Neural cell (in vitro differentiated cells): ENCODE measurements at regions not wholly inside any gene's neighbourhood (a gene's known extent, or its start where the extent isn't known, plus 50 kb on each side); places are given as distances from the start of the nearest gene placed in this dataset.

Experiments
- EP300 ChIP-seq: fragments of 450-650 bp; conservative IDR thresholded peaks from 2 replicates; pipeline ENCODE4 v1.6.1; 2014; ENCODE audit warnings: antibody characterized with exemption, mild to moderate bottlenecking, moderate library complexity; ENCODE audit not compliant: poor library complexity, severe bottlenecking
- EZH2 ChIP-seq: fragments of 200-600, 300-800 bp; shearing (Covaris generic), sonication (generic); IDR thresholded peaks from 2 replicates; pipeline ENCODE4 v1.6.1; 2014; ENCODE audit warnings: antibody characterized with exemption, low read length, borderline replicate concordance, mild to moderate bottlenecking; ENCODE audit not compliant: insufficient read depth, poor library complexity, severe bottlenecking
- MXI1 ChIP-seq: fragments of 450-650 bp; conservative IDR thresholded peaks from 2 replicates; pipeline ENCODE4 v1.6.1; 2014; ENCODE audit warnings: antibody characterized with exemption, mild to moderate bottlenecking; ENCODE audit not compliant: poor library complexity, severe bottlenecking
- POLR2AphosphoS5 ChIP-seq: IDR thresholded peaks from 2 replicates; pipeline ENCODE4 v1.6.1; 2012
- RAD21 ChIP-seq: fragments of 450-650 bp; conservative IDR thresholded peaks from 2 replicates; pipeline ENCODE4 v1.6.1; 2014; ENCODE audit warnings: antibody characterized with exemption, mild to moderate bottlenecking, moderate library complexity
- SMC3 ChIP-seq: fragments of 450-650 bp; conservative IDR thresholded peaks from 2 replicates; pipeline ENCODE4 v1.6.1; 2014; ENCODE audit warnings: antibody characterized with exemption, mild to moderate bottlenecking, moderate library complexity; ENCODE audit not compliant: poor library complexity
- TAF1 ChIP-seq: IDR thresholded peaks from 2 replicates; pipeline ENCODE4 v1.6.1; 2012; ENCODE audit warnings: low read depth
- TF ChIP-seq, protein P1 (sequence below): fragments of 450-650 bp; IDR thresholded peaks from 2 replicates; pipeline ENCODE4 v1.5.1; 2014; ENCODE audit warnings: antibody characterized with exemption, mild to moderate bottlenecking, moderate library complexity; ENCODE audit not compliant: poor library complexity, severe bottlenecking
- TF ChIP-seq, protein P2 (sequence below): IDR thresholded peaks from 2 replicates; pipeline ENCODE4 v1.6.1; 2012; ENCODE audit warnings: borderline replicate concordance

DNA sequence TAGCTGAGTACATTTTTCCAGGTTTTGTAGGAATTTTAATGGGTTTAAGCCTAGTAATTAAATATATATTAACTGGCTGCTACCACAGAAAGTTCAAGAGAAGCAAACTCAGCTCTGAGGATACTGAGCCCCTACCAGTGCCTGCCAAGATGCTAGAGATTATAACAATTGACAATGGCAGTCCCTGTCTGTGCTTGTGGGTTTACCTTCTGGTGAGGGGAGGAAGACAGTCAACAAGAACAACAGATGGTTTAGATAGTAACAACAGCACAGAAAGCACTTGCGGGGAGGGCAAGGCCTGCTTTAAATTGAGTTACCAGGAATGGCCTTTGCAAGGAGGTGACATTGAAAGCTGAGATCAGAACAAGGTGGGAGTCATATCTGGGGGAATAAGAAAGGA lies 56.6 kb upstream of the ARHGEF3 start:
- TF ChIP-seq, protein P1, sequence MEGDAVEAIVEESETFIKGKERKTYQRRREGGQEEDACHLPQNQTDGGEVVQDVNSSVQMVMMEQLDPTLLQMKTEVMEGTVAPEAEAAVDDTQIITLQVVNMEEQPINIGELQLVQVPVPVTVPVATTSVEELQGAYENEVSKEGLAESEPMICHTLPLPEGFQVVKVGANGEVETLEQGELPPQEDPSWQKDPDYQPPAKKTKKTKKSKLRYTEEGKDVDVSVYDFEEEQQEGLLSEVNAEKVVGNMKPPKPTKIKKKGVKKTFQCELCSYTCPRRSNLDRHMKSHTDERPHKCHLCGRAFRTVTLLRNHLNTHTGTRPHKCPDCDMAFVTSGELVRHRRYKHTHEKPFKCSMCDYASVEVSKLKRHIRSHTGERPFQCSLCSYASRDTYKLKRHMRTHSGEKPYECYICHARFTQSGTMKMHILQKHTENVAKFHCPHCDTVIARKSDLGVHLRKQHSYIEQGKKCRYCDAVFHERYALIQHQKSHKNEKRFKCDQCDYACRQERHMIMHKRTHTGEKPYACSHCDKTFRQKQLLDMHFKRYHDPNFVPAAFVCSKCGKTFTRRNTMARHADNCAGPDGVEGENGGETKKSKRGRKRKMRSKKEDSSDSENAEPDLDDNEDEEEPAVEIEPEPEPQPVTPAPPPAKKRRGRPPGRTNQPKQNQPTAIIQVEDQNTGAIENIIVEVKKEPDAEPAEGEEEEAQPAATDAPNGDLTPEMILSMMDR: no peak
- TF ChIP-seq EP300: no peak
- no peak for TF ChIP-seq POLR2AphosphoS5
- TF ChIP-seq EZH2: no peak
- no peak for TF ChIP-seq SMC3
- no peak for TF ChIP-seq MXI1
- no peak for TF ChIP-seq TAF1
- TF ChIP-seq RAD21: no peak
- TF ChIP-seq, protein P2, sequence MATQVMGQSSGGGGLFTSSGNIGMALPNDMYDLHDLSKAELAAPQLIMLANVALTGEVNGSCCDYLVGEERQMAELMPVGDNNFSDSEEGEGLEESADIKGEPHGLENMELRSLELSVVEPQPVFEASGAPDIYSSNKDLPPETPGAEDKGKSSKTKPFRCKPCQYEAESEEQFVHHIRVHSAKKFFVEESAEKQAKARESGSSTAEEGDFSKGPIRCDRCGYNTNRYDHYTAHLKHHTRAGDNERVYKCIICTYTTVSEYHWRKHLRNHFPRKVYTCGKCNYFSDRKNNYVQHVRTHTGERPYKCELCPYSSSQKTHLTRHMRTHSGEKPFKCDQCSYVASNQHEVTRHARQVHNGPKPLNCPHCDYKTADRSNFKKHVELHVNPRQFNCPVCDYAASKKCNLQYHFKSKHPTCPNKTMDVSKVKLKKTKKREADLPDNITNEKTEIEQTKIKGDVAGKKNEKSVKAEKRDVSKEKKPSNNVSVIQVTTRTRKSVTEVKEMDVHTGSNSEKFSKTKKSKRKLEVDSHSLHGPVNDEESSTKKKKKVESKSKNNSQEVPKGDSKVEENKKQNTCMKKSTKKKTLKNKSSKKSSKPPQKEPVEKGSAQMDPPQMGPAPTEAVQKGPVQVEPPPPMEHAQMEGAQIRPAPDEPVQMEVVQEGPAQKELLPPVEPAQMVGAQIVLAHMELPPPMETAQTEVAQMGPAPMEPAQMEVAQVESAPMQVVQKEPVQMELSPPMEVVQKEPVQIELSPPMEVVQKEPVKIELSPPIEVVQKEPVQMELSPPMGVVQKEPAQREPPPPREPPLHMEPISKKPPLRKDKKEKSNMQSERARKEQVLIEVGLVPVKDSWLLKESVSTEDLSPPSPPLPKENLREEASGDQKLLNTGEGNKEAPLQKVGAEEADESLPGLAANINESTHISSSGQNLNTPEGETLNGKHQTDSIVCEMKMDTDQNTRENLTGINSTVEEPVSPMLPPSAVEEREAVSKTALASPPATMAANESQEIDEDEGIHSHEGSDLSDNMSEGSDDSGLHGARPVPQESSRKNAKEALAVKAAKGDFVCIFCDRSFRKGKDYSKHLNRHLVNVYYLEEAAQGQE: no peak
